Panc1 (cell line): ENCODE measurements at regions not wholly inside any gene's neighbourhood (a gene's known extent, or its start where the extent isn't known, plus 50 kb on each side); places are given as distances from the start of the nearest gene placed in this dataset.

Source experiments
- CTCF ChIP-seq: fragments of 450-650 bp; IDR thresholded peaks from 2 replicates; pipeline ENCODE4 v1.5.1; 2017; ENCODE audit warnings: mild to moderate bottlenecking
- POLR2AphosphoS5 ChIP-seq: IDR thresholded peaks from 2 replicates; pipeline ENCODE4 v1.6.1; 2012; ENCODE audit warnings: mild to moderate bottlenecking, low read depth, low read length, moderate library complexity
- TCF7L2 ChIP-seq: IDR thresholded peaks from 2 replicates; pipeline ENCODE4 v1.6.1; 2011; ENCODE audit warnings: mild to moderate bottlenecking, low read depth, low read length, inconsistent platforms

- TF ChIP-seq CTCF (no peak), TCF7L2 (no peak), POLR2AphosphoS5 (no peak)
Measured at GRCh38 chr1:230507666-230508402, 81.7 kb upstream of the PGBD5 start.
